ENCODE measurements at regions not wholly inside any gene's neighbourhood (a gene's known extent, or its start where the extent isn't known, plus 50 kb on each side); places are given as distances from the start of the nearest gene placed in this dataset.
"Not testable (repeated sequence)": the region's sequence is repeated elsewhere in the genome, so short reads cannot be mapped to it uniquely, and the experiment has no call there.

GRCh38 chr4:54402880-54403480 is 173.9 kb downstream of the PDGFRA start:
- H4K20me1 ChIP-seq: no peaks in the 10 kb centered on the region
- H3K9me3 ChIP-seq: no peaks in the 10 kb centered on the region
- H3K36me3 ChIP-seq: no peaks in the 10 kb centered on the region
- H3K4me2 ChIP-seq: no peak overlapping the region
- no peaks in the 10 kb centered on the region for H3K4me1 ChIP-seq
- H3K27ac ChIP-seq: no peak overlapping the region
- H3K4me3 ChIP-seq: no peak overlapping the region
- TF ChIP-seq Cebpa-rat (IDR thresholded peaks at IDR 0.05): no peak
- no peaks in the 10 kb centered on the region for H3K27me3 ChIP-seq
- H3K9ac ChIP-seq: no peak overlapping the region

- Histone ChIP-seq H3K9ac (no peak overlapping the region), H3K4me3 (no peak overlapping the region), H3K4me2 (no peak overlapping the region), H3K9me3 (no peaks in the 10 kb centered on the region), H3K36me3 (no peaks in the 10 kb centered on the region), H3K27ac (no peak overlapping the region), H4K20me1 (no peaks in the 10 kb centered on the region), H3K27me3 (no peaks in the 10 kb centered on the region), H3K4me1 (no peaks in the 10 kb centered on the region)
- TF ChIP-seq Cebpa-rat (IDR thresholded peaks at IDR 0.05): no peak
Observed at GRCh38 chr4:54403700-54404453, 174.8 kb downstream of the PDGFRA start.

GRCh38 chr4:54409270-54409817 is 180.3 kb downstream of the PDGFRA start:
- H4K20me1 ChIP-seq, H3K4me2 ChIP-seq, H3K9me3 ChIP-seq, H3K4me3 ChIP-seq, H3K9ac ChIP-seq, H3K27ac ChIP-seq, H3K36me3 ChIP-seq, H3K4me1 ChIP-seq, H3K27me3 ChIP-seq: not testable (repeated sequence)

GRCh38 chr4:54414545-54414944 is 185.5 kb downstream of the PDGFRA start:
- Histone ChIP-seq H3K4me2 (no peak overlapping the region), H4K20me1 (no peaks in the 10 kb centered on the region), H3K9ac (no peak overlapping the region), H3K27ac (no peak overlapping the region), H3K9me3 (peaks cover 16% of the 10 kb centered on the region), H3K36me3 (no peaks in the 10 kb centered on the region), H3K4me3 (no peak overlapping the region), H3K4me1 (no peaks in the 10 kb centered on the region), H3K27me3 (no peaks in the 10 kb centered on the region)
- no peak for TF ChIP-seq Cebpa-rat (IDR thresholded peaks at IDR 0.05)

GRCh38 chr4:54417476-54417875 is 188.4 kb downstream of the PDGFRA start:
- H4K20me1 ChIP-seq: no peaks in the 10 kb centered on the region
- H3K9ac ChIP-seq: no peak overlapping the region
- H3K4me3 ChIP-seq: no peak overlapping the region
- no peaks in the 10 kb centered on the region for H3K36me3 ChIP-seq
- no peaks in the 10 kb centered on the region for H3K4me1 ChIP-seq
- TF ChIP-seq Cebpa-rat (IDR thresholded peaks at IDR 0.05): no peak
- H3K27ac ChIP-seq: no peak overlapping the region
- H3K4me2 ChIP-seq: no peak overlapping the region
- H3K9me3 ChIP-seq: peaks cover 31% of the 10 kb centered on the region
- H3K27me3 ChIP-seq: no peaks in the 10 kb centered on the region

DNA sequence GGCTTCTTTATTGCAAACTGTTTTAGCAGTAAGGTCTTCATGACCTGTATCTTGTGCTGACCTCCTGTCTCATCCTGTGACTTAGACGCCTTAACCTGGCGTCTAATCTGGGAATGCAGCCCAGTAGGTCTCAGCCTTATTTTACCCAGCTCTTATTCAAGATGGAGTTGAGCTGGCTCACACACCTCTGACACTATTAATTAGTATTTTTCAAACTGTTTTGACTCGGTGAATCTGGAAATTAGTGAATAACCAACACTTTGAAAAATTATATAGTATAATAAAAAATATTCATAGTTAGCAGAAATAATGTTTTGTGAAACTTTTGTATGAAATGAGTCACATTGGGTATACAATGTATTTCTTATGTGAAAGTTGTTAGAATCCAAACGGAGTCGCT is 189.4 kb downstream of the PDGFRA start:
- no peaks in the 10 kb centered on the region for H3K4me1 ChIP-seq

GRCh38 chr4:54423066-54423465 is 194.0 kb downstream of the PDGFRA start:
- no peak overlapping the region for H3K9ac ChIP-seq
- peaks cover 17% of the 10 kb centered on the region for H3K9me3 ChIP-seq
- no peaks in the 10 kb centered on the region for H3K4me1 ChIP-seq
- no peak overlapping the region for H3K27ac ChIP-seq
- TF ChIP-seq Cebpa-rat (IDR thresholded peaks at IDR 0.05): no peak
- no peak overlapping the region for H3K4me3 ChIP-seq
- H3K27me3 ChIP-seq: no peaks in the 10 kb centered on the region
- no peak overlapping the region for H3K4me2 ChIP-seq
- no peaks in the 10 kb centered on the region for H4K20me1 ChIP-seq
- H3K36me3 ChIP-seq: no peaks in the 10 kb centered on the region

More for the DNA sequence above, 189.4 kb downstream of the PDGFRA start:
- Histone ChIP-seq H3K27ac (no peak overlapping the region), H3K36me3 (no peaks in the 10 kb centered on the region), H4K20me1 (no peaks in the 10 kb centered on the region), H3K27me3 (no peaks in the 10 kb centered on the region), H3K9ac (no peak overlapping the region), H3K4me3 (no peak overlapping the region), H3K9me3 (peaks cover 33% of the 10 kb centered on the region), H3K4me2 (no peak overlapping the region)
- no peak for TF ChIP-seq Cebpa-rat (IDR thresholded peaks at IDR 0.05)

DNA sequence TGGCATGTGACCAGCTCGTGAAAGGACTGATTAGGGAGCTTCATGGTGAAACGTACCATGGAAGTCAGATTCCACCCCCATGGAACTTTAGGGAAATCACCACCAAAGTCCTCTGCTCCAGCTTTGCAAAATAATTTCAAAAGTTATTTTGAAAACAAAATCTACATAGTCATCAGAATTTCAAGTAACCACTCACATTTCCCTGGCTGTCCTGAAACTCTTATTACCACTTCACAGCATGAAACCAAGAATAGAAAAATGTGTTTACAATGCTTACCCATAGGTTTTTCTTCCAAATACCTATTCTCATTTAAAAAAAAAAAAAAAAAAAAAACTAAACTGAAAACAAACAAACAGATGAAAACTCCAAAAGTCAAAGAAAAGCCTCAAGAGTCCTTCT is 198.7 kb downstream of the PDGFRA start:
- Histone ChIP-seq H3K27me3 (no peaks in the 10 kb centered on the region), H4K20me1 (no peaks in the 10 kb centered on the region), H3K9me3 (no peaks in the 10 kb centered on the region), H3K4me1 (no peaks in the 10 kb centered on the region), H3K27ac (no peak overlapping the region), H3K4me3 (no peak overlapping the region), H3K4me2 (no peak overlapping the region), H3K9ac (no peak overlapping the region), H3K36me3 (no peaks in the 10 kb centered on the region)
- no peak for TF ChIP-seq Cebpa-rat (IDR thresholded peaks at IDR 0.05)

DNA sequence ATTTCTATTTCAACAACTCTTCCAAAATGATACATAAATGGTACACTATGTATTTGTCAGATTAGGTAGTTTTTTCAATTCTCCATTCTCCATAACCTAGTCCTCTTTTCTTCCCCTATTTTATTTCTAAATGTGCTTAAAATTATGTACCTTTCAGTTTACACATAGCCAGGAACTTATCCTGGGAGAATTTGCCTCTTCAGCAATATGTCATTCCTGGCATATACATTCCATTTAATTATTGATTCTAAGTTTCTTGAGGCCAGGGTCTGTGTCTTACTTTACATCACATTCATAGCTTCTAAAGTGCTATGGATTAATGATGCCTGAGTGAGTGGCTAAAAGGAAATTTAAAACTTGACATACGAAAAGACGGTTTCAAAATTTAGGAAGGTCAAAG is 199.8 kb downstream of the PDGFRA start:
- H3K9me3 ChIP-seq: no peaks in the 10 kb centered on the region
- no peak for TF ChIP-seq Cebpa-rat (IDR thresholded peaks at IDR 0.05)
- H3K27me3 ChIP-seq: no peaks in the 10 kb centered on the region
- H4K20me1 ChIP-seq: no peaks in the 10 kb centered on the region
- no peak overlapping the region for H3K4me2 ChIP-seq
- no peak overlapping the region for H3K9ac ChIP-seq
- H3K27ac ChIP-seq: no peak overlapping the region
- no peaks in the 10 kb centered on the region for H3K36me3 ChIP-seq
- H3K4me3 ChIP-seq: no peak overlapping the region
- no peaks in the 10 kb centered on the region for H3K4me1 ChIP-seq

- no peaks in the 10 kb centered on the region for H3K4me1 ChIP-seq
- H3K9ac ChIP-seq: no peak overlapping the region
- no peaks in the 10 kb centered on the region for H3K27me3 ChIP-seq
- H3K9me3 ChIP-seq: no peaks in the 10 kb centered on the region
- H3K4me2 ChIP-seq: no peak overlapping the region
- no peak for TF ChIP-seq Cebpa-rat (IDR thresholded peaks at IDR 0.05)
- H4K20me1 ChIP-seq: no peaks in the 10 kb centered on the region
- H3K36me3 ChIP-seq: no peaks in the 10 kb centered on the region
- H3K4me3 ChIP-seq: no peak overlapping the region
- H3K27ac ChIP-seq: no peak overlapping the region
Observed at GRCh38 chr4:54433686-54434085, 204.6 kb downstream of the PDGFRA start.
